Left hindlimb (tissue), 1 donor: ENCODE measurements at regions not wholly inside any gene's neighbourhood (a gene's known extent, or its start where the extent isn't known, plus 50 kb on each side); places are given as distances from the start of the nearest gene placed in this dataset.
"Not testable (repeated sequence)": the region's sequence is repeated elsewhere in the genome, so short reads cannot be mapped to it uniquely, and the experiment has no call there.

Experiments
- DNase-seq: peaks from one replicate; pipeline ENCODE4 v3.0.0-alpha.2; 2018

DNA sequence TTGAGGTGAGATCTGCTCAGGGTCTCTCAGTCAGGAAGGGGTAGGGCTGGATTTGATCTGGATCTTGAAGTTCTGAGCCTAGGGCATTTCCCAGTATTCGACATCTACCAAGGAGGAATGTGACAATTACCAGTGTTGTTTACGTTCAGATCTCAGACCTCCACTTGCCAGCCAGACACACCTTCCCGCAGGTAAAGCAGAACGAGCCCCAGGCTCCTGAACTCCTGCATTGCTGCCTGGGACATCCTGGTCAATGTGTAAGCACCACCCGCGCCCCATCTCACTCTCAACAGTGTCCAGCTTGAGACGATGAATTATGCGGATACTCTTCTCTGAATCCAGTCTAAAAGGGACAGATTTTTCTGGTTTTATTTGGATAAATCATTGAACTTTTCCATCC, 56.7 kb upstream of the PTCH1 start:
- no peak for DNase-seq

DNA sequence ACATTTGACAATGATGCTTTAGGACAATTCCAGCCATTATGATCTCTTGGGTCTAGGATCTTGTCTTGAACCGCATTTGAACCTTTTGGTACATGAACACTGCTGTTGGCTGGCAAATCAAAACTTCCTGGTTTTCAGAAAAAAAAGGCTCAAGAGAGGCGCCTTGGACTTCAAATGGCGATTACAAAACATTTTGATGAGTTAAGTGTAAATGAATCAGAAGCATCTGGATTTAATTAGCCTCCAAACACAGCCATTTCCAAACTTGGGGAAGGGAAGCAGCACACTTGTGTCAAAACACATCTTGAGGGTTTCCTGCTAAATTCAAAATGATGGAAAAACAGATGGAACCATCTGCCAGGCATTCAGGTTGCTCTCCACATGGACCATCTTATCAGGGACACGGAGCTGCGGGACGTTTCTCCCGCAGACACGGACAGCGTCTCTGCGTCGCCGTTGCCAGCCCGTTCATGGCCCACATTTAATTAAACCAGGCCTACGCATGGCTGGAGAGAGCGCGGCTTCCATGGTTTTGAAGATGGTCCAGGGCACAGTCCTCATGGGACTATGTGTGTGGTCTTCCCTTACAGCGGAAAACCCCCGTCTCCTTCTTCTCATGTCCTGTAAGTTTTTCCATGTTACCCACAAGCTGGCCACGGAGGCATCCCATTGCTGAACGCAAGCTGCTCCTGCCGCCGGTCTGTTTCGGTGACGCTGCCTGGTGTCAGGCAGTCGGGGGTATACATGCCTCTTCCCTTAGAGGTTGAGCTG, 55.8 kb upstream of the PTCH1 start:
- no peak for DNase-seq

DNA sequence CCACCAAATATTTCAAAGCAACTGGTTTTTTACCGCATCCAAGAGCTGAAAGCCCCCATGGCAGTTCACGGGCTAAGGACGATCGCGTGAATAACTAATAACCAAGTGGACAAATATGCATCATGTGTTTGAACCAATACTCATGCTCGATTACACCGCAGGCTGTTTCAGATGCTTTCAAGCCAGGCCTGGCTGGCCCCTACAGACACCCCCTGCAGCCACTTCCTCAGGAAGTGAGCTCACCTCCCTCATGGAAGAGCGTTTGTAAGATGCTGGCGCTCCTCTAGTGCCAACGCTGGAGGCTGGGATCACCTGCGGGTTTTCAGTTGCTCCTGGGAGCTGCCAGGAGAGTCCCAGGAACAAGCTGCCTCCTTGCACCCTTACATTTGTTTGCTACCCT, 53.9 kb upstream of the PTCH1 start:
- no peak for DNase-seq

DNA sequence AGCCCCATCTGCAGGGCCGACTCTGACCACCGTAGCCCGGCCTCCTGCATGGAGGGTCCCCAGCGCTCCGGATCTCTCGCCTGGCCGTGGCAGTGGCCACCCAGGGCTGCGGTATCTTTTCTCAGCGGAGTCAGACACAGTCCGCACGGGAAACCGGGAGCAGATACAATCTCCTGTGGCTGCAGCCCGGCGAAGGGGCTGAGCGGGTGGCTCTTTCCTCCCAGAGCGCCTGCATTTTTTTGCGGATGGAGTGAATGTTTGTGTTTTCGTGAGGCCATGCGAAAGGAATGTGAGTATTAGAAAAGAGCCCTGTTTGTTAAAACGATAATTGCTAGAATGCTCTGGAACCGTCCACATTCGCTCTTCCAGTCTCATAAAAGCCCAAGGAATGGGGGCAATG, 53.4 kb upstream of the PTCH1 start:
- DNase-seq: no peak

- not testable (repeated sequence) for DNase-seq
Observed at GRCh38 chr9:95568735-95569134, 52.0 kb upstream of the PTCH1 start.
